GM18858 (cell line): ENCODE measurements at regions not wholly inside any gene's neighbourhood (a gene's known extent, or its start where the extent isn't known, plus 50 kb on each side); places are given as distances from the start of the nearest gene placed in this dataset.
A peak's percentile ranks its signal among the peaks of the same experiment; 100 is the strongest.

ENCODE experiments used
- ATAC-seq: cut with Tn5 transposase; IDR thresholded peaks from one replicate; pipeline ENCODE4 v1.9.1; 2021; ENCODE audit not compliant: unreplicated experiment

DNA sequence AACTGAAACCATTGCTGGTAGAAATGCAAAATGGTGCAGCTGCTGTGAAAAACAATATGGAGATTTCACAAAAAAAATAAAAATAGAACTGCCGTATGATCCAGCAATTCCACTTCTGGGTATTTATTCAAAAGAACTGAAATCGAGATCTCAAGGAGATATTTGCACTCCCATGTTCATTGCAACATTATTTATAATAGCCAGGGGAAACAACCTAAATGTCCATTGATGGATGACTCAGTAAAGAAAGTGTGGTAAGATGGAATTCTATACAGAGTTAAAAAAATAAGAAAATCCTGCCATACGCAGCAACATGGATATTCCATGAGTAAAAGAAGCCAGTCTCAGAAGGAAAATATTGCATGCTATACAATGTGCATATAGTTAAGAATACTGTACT, 290.6 kb upstream of the GHITM start:
- no peak for ATAC-seq

- ATAC-seq = no peak
These were observed 290.2 kb upstream of the GHITM start for GRCh38 chr10:83849150-83849549.

DNA sequence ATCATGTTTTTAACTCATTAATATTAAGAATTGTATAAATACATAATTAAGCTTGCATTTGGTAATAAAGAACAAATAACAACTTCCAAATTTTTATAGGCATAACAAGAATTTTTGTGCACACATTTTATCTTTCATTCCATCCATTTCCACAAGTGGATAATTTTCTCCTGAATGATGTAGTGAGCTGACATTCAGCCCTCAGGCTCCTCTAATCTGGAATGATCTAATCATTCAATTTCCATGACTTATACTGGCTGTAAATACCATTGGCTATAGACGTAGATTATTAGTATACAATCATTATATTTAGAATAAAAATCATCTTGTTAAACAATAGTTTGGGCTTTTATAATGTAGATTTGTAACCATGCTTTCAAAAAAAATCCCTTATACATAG, 287.2 kb upstream of the GHITM start:
- ATAC-seq = no peak

GRCh38 chr10:83862723-83863122, 276.6 kb upstream of the GHITM start:
- ATAC-seq = no peak

GRCh38 chr10:83863283-83863966, 275.9 kb upstream of the GHITM start:
- no peak for ATAC-seq

DNA sequence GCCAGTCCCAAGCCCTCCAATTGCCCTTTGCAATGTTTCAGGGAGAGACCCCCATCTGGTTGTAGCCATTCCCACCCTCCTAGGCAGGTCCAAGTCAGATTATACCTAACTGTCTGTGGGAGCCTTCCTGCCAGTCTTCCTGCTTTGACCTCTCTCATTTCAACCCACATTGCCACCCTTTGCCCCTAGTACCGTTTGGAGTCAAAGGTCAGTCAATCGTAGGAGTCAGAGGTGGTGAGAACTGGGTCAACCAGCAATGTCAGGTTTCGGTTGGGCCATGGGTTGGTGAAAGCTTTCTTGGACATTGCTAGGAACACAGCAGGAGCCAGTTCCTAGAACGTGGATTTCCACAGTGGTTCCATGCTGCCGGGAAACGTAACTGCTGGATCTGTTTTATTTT, 269.4 kb upstream of the GHITM start:
- no peak for ATAC-seq

DNA sequence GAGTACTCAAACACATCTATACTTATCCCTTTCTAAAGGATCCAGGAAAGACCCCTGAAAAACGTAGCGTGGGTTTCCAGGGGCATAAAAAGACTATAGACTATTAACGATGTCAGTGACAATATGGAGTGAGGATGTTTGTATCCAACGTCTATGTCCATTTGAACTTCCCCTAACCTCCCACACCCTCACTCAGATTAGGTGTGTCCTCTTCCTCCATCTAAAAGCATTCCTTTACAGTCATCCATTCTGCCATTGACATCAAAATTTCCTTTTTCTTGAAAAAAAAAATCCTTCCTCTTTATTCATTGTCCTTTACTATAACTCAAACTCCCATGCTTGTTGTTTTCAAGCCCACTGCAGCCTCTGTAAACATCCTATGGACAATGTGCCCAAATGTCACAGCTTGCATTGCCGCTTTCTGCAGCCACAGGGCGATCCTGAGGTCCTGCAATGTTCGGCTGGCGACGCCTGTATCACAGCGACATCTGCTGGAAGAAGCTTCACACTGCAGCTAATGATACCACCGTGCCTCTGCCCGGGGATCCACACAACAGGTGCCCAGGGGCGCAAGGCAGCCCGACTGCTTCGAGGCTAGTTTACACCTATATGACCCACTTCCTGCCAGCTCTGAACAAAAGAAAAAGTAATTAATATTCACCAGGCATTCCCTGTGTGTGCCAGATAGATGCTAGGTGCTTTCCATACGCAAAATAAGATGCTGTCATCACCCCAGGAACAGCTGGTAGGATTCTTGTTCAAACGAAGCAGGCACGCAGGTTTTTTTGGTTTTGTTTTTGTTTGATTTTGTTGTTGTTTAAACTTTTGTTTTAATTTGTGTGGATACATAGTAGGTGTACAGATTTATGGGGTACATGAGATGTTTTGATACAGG, 267.9 kb upstream of the GHITM start:
- peak; percentile 98 for ATAC-seq

- ATAC-seq = no peak
These were observed 259.0 kb upstream of the GHITM start for GRCh38 chr10:83880252-83880791.

DNA sequence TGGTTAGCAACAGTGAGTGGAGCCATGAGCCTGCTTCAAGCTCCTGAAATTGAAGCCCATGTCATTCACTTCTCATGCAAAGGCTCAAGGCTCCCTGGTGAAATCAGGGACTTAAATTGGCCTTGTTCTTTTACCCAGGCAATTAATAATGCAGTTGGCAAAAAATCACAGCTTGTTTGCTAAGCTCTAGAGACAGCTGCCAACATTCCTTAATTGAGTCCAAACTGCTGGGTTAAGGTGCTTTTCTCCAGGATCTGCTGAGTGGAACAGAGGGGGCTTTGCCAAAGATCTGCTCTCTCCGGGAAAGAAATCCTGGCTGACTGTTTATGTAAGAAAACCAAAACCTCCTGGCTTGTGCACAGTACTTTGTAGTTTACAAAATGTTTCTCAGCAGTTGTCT, 257.6 kb upstream of the GHITM start:
- no peak for ATAC-seq

GRCh38 chr10:83886871-83887270, 252.4 kb upstream of the GHITM start:
- no peak for ATAC-seq

GRCh38 chr10:83892737-83893136, 246.6 kb upstream of the GHITM start:
- ATAC-seq = no peak

GRCh38 chr10:83896219-83896618, 243.1 kb upstream of the GHITM start:
- no peak for ATAC-seq

DNA sequence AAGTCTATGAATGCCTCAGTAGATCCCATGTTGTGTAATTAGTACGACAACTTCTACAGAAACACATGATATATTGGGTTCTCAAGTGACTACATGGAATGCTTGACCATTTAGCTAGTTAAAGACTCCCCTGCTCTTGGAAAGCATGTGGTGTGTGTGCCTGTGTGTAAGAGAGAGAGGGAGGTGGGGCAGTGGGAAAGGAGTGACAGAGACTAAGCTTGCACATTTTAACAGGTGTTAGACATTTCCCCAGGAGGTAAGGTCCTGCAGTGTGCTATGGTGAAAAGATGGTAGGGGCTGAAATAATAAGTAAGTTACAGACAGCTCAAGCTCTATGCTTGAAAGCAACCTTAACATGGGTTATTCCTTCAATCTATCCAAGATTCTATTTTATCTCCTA, 241.7 kb upstream of the GHITM start:
- no peak for ATAC-seq

- ATAC-seq = no peak
These were observed 230.8 kb upstream of the GHITM start for GRCh38 chr10:83908506-83908905.

DNA sequence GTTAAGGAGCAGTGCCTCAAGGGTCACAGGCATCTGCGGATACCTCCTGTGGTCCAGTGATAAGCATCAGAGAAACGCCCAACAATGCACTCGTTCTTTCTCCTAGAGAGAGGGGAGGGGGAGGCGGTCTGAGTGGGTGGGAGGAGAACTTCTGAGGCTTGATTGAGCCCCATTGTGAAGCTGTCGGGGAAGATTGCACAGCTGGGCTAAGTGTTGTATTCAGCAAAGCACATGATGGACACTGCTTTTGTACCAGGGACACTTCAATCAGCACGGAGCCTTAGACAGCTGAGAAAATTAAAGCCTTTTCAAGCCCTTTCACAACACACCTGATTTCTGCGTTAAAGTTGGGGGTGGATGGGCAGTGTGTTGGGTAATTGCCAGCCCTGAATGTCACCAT, 230.3 kb upstream of the GHITM start:
- no peak for ATAC-seq

GRCh38 chr10:83915801-83916200, 223.5 kb upstream of the GHITM start:
- no peak for ATAC-seq

GRCh38 chr10:83917537-83918506, 221.5 kb upstream of the GHITM start:
- ATAC-seq = peak; percentile 89

DNA sequence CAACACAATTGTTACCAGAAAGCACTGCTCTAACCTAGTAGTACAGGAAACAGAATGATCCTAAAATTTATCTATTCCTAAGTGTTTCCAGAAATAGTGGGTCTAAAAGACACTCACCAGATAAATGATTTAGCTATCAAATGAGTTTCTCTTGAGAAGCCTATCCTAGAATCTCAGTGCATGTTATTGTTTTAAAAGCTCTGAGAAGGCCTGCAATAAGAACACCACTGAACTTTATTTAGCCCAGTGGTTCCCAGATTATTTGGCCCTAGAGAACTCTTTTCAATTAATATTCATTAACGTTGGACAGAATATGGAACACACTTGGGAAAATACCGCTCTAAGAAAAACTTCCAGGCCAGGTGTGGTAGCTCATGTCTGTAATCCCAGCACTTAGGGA, 220.1 kb upstream of the GHITM start:
- no peak for ATAC-seq

DNA sequence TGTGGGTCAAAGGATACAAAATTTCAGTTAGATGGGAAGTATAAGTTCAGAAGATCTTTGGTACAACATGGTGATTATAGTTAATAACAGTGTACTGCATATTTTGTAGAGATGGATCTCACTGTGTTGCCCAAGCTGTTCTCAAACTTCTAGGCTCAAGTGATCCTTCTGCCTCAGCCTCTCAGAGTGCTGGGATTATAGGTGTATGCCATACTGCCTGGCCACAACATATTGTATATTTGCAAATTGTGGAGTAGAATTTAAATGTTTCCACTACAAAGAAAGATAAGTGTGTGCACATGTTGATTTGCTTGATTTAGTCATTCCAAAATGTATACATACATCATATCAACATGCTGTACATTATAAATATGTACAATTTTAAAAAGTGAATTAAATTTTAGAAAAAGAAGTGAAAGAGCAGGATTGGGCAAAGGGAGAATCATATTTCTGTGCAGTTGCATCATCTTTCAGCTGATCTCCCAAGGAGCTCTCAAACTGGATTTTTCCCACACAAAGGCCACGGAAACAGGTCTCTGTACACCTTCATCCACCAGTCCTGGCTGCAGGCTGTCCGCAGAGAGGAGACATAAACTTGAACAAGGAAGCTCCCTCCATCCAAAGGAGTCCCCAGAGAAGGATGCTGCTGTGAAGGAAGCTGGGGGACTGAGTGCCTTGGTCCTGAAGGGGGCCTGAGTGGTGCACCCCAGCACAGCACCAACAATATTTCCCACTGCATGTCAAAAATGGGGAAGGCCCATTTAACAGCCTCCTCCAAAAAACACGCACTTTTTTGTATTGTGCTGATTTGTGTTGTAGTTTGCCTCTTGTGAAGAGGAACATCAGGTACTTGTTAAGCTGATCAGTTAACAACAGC, 217.1 kb upstream of the GHITM start:
- ATAC-seq = no peak

DNA sequence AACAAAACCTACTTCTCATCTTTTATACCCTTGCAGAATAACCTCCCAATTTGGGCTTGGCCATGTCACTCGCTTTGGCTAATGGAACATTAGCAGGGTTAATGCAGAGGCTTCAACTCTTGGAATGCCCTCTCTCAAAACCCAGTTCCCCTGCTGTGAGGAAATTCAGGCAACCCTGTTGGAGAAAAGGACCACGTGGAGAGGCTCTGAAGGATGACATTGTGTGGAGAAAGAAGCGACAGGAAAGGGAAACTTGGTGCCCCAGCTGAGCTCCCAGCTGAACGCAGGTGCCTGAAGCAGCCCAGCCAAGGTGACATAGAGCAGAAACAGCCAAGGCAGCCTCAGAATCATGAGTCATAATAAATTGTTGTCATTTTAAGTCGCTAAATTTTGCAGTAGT, 214.2 kb upstream of the GHITM start:
- ATAC-seq = no peak
